K562 (cell line): ENCODE measurements at regions not wholly inside any gene's neighbourhood (a gene's known extent, or its start where the extent isn't known, plus 50 kb on each side); places are given as distances from the start of the nearest gene placed in this dataset.

Source experiments
- EZH2 ChIP-seq: IDR thresholded peaks from 2 replicates; pipeline ENCODE4 v1.6.1; 2012; ENCODE audit warnings: low read depth, mild to moderate bottlenecking, inconsistent platforms, low read length, borderline replicate concordance
- FOXK2 ChIP-seq, 2 experiments: fragments of 450-650 bp; IDR thresholded peaks in 1 of 2; conservative IDR thresholded peaks in 1 of 2; 2 replicates each; pipeline ENCODE4 v1.6.1; 2016; ENCODE audit warnings: low read depth in 2 of 2, mild to moderate bottlenecking in 1 of 2
- HMGN3 ChIP-seq: IDR thresholded peaks from 2 replicates; pipeline ENCODE4 v1.6.1; 2011; ENCODE audit warnings: borderline replicate concordance, low read depth, mild to moderate bottlenecking, mixed read lengths, low read length; ENCODE audit not compliant: insufficient read length; ENCODE audit errors: extremely low read depth
- ZKSCAN3 ChIP-seq: fragments of 250-450 bp; sonication (Bioruptor Pico); IDR thresholded peaks from 2 replicates; pipeline ENCODE4 v1.4.0; 2020
- TF ChIP-seq, protein P1 (sequence below): fragments of 450-650 bp; IDR thresholded peaks from 2 replicates; pipeline ENCODE4 v1.6.1; 2016; ENCODE audit warnings: antibody characterized with exemption

DNA sequence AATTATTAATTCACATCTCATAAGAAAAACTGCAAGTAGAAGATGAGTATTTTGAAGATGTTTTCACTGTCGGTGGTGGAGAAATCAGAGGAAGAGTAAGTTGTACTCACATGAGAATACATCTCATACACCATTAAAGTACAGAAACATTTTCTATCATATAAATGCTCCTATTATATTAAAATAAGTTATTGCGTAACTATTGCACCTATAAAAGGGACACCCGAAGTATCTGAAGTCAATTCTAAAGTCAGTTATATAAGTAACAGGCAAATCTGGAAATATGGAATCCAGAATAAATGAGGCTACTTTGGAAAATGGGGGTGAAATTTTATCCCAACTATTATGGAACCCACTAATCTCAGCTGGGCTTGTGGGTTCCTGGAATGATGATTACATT, 103.3 kb downstream of the FAM76B start:
- TF ChIP-seq FOXK2 (conservative IDR thresholded peaks at IDR 0.05 in 1 of 2, IDR thresholded peaks at IDR 0.05 in 1 of 2; ENCODE audit: low read depth in 2 of 2): no peak
- TF ChIP-seq EZH2: no peak
- TF ChIP-seq HMGN3: no peak
- TF ChIP-seq, protein P1, sequence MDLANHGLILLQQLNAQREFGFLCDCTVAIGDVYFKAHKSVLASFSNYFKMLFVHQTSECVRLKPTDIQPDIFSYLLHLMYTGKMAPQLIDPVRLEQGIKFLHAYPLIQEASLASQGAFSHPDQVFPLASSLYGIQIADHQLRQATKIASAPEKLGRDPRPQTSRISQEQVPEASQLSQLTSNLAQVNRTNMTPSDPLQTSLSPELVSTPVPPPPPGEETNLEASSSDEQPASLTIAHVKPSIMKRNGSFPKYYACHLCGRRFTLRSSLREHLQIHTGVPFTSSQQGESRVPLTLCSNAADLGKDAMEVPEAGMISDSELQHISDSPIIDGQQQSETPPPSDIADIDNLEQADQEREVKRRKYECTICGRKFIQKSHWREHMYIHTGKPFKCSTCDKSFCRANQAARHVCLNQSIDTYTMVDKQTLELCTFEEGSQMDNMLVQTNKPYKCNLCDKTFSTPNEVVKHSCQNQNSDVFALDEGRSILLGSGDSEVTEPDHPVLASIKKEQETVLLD: no peak
- no peak for TF ChIP-seq ZKSCAN3
